HG02642 (cell line): ENCODE measurements at regions not wholly inside any gene's neighbourhood (a gene's known extent, or its start where the extent isn't known, plus 50 kb on each side); places are given as distances from the start of the nearest gene placed in this dataset.
"Not testable (repeated sequence)": the region's sequence is repeated elsewhere in the genome, so short reads cannot be mapped to it uniquely, and the experiment has no call there.

Source experiments
- ATAC-seq: cut with Tn5 transposase; IDR thresholded peaks from one replicate; pipeline ENCODE4 v1.9.1; 2021; ENCODE audit warnings: mild to moderate bottlenecking; ENCODE audit not compliant: unreplicated experiment, poor library complexity

- not testable (repeated sequence) for ATAC-seq
These were observed 144.6 kb upstream of the DUSP22 start for GRCh38 chr6:147651-148050.

- peak; percentile 98 for ATAC-seq
These were observed 144.0 kb upstream of the DUSP22 start for GRCh38 chr6:148051-148984.

- not testable (repeated sequence) for ATAC-seq
These were observed 142.1 kb upstream of the DUSP22 start for GRCh38 chr6:150147-150546.

GRCh38 chr6:152436-152835 is 139.9 kb upstream of the DUSP22 start:
- not testable (repeated sequence) for ATAC-seq

GRCh38 chr6:153026-153425 is 139.3 kb upstream of the DUSP22 start:
- not testable (repeated sequence) for ATAC-seq

GRCh38 chr6:153867-154266 is 138.4 kb upstream of the DUSP22 start:
- not testable (repeated sequence) for ATAC-seq

GRCh38 chr6:154321-155092 is 137.8 kb upstream of the DUSP22 start:
- ATAC-seq: not testable (repeated sequence)

GRCh38 chr6:156010-156409 is 136.3 kb upstream of the DUSP22 start:
- ATAC-seq: no peak

GRCh38 chr6:156441-157140 is 135.7 kb upstream of the DUSP22 start:
- ATAC-seq: not testable (repeated sequence)

GRCh38 chr6:157176-157575 is 135.1 kb upstream of the DUSP22 start:
- not testable (repeated sequence) for ATAC-seq

- not testable (repeated sequence) for ATAC-seq
These were observed 130.6 kb upstream of the DUSP22 start for GRCh38 chr6:161657-162056.

- ATAC-seq: no peak
These were observed 127.6 kb upstream of the DUSP22 start for GRCh38 chr6:164720-165119.

- ATAC-seq: no peak
These were observed 127.0 kb upstream of the DUSP22 start for GRCh38 chr6:165263-165662.

- ATAC-seq: no peak
These were observed 126.4 kb upstream of the DUSP22 start for GRCh38 chr6:165906-166305.

GRCh38 chr6:168865-169455 is 123.3 kb upstream of the DUSP22 start:
- ATAC-seq: no peak

- no peak for ATAC-seq
These were observed 118.3 kb upstream of the DUSP22 start for GRCh38 chr6:174036-174435.

GRCh38 chr6:175680-176079 is 116.6 kb upstream of the DUSP22 start:
- no peak for ATAC-seq

GRCh38 chr6:176766-177165 is 115.5 kb upstream of the DUSP22 start:
- no peak for ATAC-seq

- ATAC-seq: no peak
These were observed 114.2 kb upstream of the DUSP22 start for GRCh38 chr6:178119-178518.

GRCh38 chr6:178929-179328 is 113.4 kb upstream of the DUSP22 start:
- ATAC-seq: not testable (repeated sequence)
